SH-SY5Y (cell line): ENCODE measurements at regions not wholly inside any gene's neighbourhood (a gene's known extent, or its start where the extent isn't known, plus 50 kb on each side); places are given as distances from the start of the nearest gene placed in this dataset.

ENCODE experiments used
- GATA2 ChIP-seq: IDR thresholded peaks from 2 replicates; pipeline ENCODE4 v1.6.1; 2011; ENCODE audit warnings: mild to moderate bottlenecking, low read depth, low read length
- GATA3 ChIP-seq: IDR thresholded peaks from 2 replicates; pipeline ENCODE4 v1.6.1; 2011; ENCODE audit warnings: low read depth, mild to moderate bottlenecking, low read length, moderate library complexity

- TF ChIP-seq GATA3 (no peak), GATA2 (no peak)
Observed at GRCh38 chr11:120061036-120061760, 76.7 kb downstream of the TRIM29 start.

- TF ChIP-seq GATA3 (no peak), GATA2 (no peak)
Observed at GRCh38 chr11:120060512-120060911, 77.4 kb downstream of the TRIM29 start.

- TF ChIP-seq GATA3 = no peak
- no peak for TF ChIP-seq GATA2
Observed at GRCh38 chr11:120058931-120059330, 79.0 kb downstream of the TRIM29 start.

- TF ChIP-seq GATA2 (no peak), GATA3 (no peak)
Observed at GRCh38 chr11:120057595-120058581, 80.0 kb downstream of the TRIM29 start.

- TF ChIP-seq GATA3 = no peak
Observed at GRCh38 chr11:120057028-120057330, 80.9 kb downstream of the TRIM29 start.

- TF ChIP-seq GATA2 (no peak), GATA3 (no peak)
Observed at GRCh38 chr11:120056301-120057027, 81.4 kb downstream of the TRIM29 start.

GRCh38 chr11:120055646-120056045 is 82.3 kb downstream of the TRIM29 start:
- TF ChIP-seq GATA3 (no peak), GATA2 (no peak)

- TF ChIP-seq GATA2 (no peak), GATA3 (no peak)
Observed at GRCh38 chr11:120054753-120055045, 83.2 kb downstream of the TRIM29 start.

- TF ChIP-seq GATA3 (no peak), GATA2 (no peak)
Observed at GRCh38 chr11:120054016-120054752, 83.7 kb downstream of the TRIM29 start.

- TF ChIP-seq GATA2 = no peak
- no peak for TF ChIP-seq GATA3
Observed at GRCh38 chr11:120052196-120052775, 85.6 kb downstream of the TRIM29 start.

- TF ChIP-seq GATA3 = no peak
- TF ChIP-seq GATA2 = no peak
Observed at GRCh38 chr11:120044011-120044675, 93.8 kb downstream of the TRIM29 start.

GRCh38 chr11:120043328-120043945 is 94.5 kb downstream of the TRIM29 start:
- TF ChIP-seq GATA2 (no peak), GATA3 (no peak)

- TF ChIP-seq GATA2 (no peak), GATA3 (no peak)
Observed at GRCh38 chr11:120041625-120042024, 96.3 kb downstream of the TRIM29 start.
